ENCODE measurements at regions not wholly inside any gene's neighbourhood (a gene's known extent, or its start where the extent isn't known, plus 50 kb on each side); places are given as distances from the start of the nearest gene placed in this dataset.
"Not testable (repeated sequence)": the region's sequence is repeated elsewhere in the genome, so short reads cannot be mapped to it uniquely, and the experiment has no call there.

DNA sequence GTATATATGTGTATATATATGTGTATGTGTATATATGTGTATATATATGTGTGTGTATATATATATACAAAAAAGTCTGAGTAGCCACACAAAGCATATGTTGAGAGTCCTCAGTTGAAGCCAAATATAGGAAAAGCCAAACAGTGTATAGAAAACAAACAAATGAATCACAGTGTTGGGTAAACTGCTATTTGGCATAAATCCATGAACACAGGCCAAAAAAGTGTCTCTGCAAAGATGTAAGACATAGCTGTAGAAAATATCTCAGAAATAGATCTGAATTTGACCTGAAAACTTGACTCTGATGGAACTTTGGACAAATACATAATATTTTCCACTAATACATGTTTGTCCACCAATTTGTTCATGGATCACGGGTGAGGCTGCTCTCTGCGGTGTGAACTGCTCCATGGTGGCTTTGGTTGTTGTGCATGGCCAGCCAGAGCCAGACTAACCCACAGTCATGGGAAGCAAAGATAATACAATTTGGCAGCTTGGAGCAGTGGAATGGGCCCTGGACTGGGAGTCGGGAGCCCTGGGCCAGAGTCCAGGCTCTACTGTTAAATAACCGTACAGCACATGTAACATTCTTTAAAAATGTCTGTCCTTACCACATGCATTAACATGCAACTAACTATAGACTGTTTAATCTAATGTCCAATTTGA is 76.9 kb upstream of the EED start:
- no peak for DNase-seq (ENCODE audit: low read depth in 2 of 2)

DNA sequence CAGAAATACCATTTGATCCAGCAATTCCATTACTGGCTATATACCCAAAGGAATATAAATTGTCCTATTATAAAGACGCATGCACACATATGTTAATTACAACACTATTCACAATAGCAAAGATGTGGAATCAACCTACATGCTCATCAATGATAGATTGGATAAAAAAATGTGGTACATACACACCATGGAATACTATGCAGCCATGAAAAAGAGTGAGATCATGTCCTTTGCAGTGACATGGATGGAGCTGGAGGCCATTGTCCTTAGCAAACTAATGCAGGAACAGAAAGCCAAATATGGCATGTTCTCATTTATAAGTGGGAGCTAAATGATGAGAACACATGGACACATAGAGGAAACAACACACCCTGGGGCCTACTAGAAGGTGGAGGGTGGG is 78.3 kb upstream of the EED start:
- not testable (repeated sequence) for DNase-seq (ENCODE audit: low read depth in 2 of 2)

DNA sequence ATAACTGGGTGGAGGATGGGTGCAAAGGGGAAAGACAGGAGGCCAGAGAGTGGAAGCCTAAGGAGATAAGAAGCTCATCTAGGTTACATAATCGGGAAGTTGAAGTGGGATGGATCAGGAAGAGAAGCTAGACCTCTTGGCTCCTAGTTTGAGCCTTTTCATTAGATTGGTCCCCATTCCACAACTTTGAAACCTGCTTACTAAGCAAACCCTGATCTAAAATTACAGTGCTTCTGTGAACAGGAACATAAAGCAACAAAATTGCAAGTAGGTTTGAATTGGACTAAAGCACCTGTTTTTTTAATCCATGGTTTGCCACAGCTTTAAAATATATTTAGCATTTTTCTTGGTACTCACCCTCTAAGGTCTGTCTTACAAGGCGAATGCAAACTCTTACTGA is 80.4 kb upstream of the EED start:
- no peak for DNase-seq (ENCODE audit: low read depth in 2 of 2)

DNA sequence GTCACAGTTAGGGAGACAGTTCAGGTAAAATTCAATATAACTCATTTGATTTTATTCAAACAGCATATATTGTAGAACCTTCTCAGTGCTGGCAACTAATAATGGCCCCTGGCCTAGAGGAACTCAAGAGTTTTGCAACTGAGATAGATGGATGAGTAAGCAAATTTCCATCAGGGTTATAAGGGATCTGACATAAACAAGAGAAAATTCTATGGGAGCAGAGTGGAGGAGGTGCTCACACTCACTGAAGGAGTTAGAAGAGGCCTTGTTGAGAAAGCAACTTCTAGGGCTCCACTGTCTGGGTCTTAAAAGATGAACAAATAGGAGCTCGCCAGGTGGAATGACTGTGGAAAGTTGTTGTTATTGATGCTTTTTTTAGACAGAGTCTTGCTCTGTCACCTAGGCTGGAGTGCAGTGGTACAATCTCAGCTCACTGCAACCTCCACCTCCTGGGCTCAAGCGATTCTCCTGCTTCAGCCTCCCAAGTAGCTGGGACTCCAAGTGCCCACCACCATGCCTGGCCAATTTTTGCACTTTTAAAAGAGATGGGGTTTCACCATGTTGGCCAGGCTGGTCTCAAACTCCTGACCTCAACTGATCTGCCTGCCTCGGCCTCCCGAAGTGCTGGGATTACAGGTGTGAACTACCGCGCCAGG is 81.2 kb upstream of the EED start:
- not testable (repeated sequence) for DNase-seq (ENCODE audit: low read depth in 2 of 2)

DNA sequence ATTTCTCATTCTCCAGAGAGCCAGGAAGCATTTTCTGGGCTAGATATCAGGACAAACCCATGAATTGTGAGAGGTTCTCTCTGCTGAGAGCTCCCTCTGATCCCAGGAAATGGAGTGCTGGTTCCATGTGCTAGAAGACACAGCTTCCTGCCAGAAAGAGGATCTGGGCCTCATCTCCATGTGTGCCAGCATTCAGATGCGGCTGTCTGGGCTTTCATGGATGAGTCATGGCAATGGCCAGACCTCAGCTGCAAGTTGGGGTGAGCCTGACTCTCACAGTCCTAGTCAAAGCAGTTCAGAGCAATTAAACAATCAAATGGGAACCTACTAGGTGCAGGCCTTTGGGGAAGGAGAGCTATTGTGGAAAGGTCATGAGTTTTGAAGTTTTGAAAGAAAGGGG is 82.3 kb upstream of the EED start:
- DNase-seq (ENCODE audit: low read depth in 2 of 2), result no peak

DNA sequence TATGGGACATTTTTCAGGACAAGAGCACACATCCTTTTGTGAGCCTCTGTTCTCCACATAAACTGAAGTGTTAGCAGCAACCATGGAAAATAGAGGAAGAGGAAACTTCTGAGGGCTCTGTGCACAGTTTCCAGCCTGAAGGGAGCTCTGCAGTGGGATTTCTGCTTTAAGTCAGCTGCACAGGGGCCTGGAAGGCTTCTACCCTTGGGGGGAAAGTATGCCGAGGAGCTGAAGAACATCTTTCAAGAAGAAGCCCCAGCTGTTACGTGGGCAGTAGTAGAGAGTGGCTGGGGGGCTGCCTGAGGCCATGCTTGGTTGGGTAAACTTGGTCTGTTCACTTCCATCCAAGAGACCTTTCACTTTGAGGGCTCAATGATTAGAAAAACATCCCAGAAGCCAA is 82.7 kb upstream of the EED start:
- DNase-seq (ENCODE audit: low read depth in 2 of 2), result no peak

DNA sequence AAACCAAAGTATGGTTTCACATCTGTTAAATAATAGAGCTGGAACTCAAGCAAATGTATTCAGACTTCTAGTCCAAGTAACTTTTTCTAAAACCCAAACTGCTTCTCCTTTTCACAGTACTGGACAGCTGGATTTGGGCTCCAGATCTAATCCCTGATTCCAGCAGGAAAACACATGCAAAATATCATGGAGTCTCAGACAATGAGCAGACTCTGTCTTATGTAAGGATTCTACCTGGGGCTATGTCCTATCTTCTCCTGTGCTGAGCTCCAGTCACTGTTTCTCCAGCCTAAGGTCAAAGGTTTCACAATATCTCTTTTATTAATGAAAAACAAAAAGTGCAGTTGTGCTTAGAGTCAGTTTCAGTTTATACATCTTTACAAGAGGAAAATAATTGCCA is 83.2 kb upstream of the EED start:
- DNase-seq (ENCODE audit: low read depth in 2 of 2), result no peak

DNA sequence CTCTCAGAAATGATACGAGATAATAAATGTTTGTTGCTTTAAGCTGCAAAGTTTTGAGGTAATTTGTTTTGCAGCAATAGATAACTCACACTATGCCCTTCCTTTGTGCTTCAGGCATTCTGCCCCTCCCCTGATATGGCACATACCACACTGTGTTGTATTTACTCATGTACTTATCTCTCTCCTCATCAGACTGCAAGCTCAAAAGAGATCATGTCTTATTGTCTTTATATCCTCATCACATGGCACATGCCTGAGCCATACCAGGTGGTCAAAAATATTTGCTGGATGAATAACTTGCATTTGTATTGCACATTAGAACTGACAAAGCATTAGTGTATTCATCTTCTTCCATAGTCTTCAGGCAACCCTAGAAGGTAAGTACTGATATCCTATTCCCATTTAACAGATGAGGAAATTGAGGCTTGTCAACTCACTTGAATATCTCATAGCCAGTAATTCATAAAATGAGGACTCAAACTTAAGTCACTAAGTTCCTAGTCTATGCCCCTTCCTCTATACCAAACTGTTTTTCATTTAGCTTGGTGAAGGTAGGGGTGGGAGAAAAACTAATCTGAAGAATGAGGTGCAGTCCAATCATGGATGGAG is 83.9 kb upstream of the EED start:
- DNase-seq (ENCODE audit: low read depth in 2 of 2), result no peak

DNA sequence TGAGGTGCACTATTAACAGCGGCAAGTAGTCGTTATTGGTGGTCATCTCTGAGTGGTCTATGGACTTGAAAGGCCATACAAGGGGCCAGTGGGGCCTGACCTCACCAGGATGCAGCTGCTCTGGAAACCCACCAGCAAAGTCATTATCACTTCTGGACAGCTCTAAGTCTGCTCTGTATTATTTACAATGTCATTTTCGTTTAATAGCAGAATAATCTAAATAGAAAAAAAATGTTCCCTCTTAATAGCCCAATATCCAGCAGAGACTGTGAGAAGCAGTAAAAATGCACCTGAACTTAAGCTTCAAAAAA is 85.0 kb upstream of the EED start:
- no peak for DNase-seq (ENCODE audit: low read depth in 2 of 2)

DNA sequence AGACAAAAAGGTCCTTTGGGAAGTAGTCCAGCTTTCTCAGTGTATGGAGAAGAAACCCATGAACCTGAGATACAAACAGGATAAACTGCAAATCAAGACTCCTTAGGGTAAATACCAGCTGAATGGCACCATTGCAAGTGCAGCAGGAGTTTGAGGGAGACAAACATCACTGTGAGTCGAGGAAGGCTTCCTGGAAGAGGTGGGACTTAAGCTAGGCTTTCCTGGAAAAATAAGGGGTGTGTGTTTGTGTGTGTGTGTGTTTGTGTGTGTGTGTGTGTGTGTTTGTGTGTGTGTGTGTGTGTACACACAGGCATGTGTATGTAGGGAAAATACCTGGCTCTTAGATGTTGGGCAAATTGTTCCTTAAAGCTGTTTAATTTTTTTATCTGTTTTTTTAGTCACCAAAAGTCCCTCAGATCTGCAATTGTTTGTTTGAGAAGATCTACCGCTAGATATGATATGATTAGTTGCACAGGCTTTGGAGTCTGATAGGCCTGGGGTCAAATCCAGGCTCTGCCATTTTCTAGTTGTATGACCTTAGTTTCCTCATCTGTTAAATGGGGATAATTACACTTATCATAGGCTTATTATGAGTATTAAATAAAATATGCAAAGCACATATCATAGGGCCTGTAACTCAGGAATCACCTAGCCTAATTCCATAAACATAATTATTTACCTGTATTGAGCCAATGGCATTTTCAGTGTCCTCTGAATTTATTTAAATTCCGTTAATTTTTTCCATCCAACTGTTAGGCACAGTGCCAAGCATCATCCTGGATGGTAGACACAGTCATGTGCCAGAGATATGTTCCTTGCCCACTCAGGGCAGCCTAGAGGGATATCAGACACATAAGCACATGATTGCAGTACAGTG is 85.6 kb upstream of the EED start:
- no peak for DNase-seq (ENCODE audit: low read depth in 2 of 2)

DNA sequence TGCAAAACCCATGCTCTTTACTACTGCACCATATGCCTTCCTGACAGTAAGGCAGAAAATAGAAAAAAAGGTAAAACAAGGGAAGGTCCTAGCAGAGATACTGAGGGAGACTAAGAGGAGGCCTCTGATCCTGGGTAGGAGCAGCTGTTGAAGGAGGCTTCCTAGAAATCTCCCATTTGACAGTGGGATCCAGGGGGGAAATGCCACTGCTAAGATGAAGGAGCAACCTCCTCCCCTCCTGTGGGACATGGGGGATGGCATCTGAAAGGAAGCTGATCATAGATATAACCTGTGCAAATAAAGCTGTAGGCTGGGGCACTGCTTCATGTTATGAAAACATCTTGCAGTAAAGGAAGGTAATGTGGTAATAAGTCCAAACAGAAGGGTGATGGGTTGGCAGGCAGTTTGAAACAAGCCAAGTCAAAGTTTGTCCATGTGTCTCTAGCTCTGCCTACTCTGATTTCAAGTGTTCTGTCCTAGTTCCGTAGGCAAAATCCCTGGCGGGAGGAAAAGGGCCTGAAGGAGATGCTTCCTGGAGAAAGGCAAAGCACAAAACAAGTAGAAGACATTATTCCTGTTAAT is 86.7 kb upstream of the EED start:
- DNase-seq (ENCODE audit: low read depth in 2 of 2), result no peak

DNA sequence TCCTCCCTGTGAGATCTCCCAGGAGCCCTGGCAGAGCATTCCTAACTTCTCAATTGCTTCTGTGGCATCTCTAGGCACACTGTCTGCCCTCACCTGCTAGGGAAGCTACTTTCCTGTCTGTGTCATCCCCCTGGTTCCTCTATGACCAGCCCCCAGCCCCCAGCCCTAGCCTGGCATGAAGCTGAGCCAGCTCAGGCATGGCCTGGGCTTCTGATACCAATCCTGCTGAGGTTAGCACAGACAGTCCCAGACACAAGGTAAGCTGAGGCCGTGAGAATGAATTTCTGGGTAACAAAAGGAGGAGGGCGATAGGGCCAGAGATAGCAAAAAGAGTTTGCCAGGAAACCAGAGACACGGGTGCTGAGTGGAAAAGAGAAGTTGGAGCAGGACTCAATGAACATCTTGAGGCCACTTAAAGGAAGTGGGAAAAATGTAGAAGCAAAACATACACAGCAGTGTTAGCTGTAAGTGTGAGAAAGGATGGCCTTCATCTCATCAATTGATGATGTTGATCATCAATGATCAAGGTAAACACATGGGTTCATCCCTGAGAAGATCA is 87.6 kb upstream of the PICALM start:
- no peak for DNase-seq (ENCODE audit: low read depth in 2 of 2)

DNA sequence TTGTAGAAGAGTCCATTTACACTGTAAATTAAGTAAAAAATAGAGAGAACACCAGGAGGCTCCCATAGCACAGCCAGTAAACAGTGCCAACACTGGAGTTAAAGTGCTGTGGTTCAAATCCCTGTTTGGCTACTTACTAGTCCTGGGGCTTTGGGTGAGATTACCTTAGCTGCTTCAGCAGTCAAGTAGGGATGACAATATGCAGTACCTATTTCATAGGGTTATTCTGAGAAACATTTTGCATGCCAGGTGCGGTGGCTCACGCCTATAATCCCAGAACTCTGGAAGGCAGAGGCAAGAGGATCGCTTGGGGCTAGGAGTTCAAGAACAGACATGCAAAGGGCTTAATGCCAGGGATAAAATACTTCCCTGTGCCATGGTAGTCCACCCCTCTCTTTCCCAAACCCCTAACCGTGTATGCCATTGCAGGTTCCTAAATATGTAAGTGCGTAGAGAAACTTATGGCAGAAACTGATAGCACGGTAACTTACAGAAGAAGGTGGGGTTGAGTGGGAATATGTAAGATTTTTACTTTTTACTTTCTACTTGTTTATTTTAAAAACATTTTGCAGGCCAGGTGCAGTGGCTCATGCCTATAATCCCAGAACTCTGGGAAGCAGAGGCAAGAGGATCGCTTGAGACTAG is 86.4 kb upstream of the PICALM start:
- DNase-seq (ENCODE audit: low read depth in 2 of 2), result no peak

DNA sequence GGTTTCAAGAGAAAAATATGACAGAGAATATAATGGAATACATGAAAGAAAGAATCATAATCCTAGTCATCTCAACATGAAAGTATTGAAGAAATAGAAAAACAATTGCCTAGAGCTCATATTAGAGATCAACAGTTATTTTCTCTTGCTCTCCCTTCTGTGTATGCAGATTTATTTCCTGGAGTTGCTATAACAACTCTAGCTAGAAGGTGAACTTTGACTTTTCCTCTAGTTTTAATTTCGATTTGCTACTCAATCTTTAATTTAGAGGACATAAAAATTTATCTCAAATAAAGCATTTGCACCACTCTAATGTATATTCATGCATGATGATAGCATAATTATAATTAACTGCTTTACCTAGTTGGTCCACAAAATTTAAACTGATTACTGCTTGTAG is 84.6 kb upstream of the PICALM start:
- no peak for DNase-seq (ENCODE audit: low read depth in 2 of 2)

DNA sequence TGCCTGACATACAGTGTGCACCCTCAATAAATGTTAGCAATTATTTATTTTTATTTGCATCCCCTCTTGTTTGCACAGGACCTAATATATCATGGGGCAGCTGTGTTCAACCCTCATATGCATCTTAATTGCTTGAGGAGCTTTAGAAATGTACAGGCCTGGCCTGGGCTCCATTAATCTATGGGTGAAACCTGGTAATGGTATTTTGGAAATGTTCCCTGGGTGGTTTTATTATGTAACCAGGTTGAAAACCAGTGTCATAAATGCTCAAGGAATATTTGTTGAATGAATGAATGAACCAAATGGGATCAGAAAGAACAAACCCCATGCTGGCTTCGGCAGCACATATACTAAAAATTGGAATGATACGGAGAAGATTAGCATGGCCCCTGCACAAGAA is 84.0 kb upstream of the PICALM start:
- DNase-seq (ENCODE audit: low read depth in 2 of 2), result no peak

DNA sequence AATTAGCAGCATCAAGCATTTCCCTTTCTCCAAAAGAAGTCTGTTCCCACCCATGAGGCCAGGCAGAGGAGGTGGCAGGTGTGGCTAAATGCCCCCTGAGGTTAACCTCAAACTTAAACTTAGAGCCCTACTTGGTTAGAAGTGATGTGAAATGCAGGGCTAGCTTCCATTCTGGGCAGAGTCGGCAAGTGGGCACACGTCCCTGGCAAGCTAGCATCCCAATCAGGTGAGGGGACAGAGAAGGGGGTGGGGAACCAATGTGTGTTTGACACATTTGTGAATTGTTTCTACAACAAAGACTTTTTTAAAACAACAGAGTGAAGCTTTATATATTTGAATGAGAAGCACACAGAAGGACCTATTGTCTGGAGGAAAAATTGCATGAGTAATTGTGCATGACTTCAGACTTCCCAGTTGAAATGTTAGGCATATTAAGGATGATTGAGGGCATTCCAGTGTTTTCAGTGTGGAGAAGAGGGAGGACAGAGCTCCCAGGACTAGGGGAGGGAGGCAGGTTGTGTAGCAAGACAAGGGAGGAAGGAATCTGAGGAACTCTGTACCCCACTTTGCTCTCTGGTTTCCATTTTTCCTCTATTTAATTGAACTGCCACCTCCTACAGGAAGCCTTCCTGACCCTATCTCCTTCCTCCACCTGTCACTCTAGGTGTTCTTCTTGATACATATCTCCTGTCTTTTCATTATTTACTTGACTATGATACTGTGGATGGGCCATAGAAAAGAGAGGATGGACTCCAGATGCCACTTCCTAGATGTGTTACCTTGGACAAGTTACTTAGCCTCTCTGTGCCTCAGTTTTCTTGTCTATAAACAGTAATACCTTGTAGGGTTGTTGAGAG is 83.3 kb upstream of the PICALM start:
- DNase-seq (ENCODE audit: low read depth in 2 of 2), result no peak

DNA sequence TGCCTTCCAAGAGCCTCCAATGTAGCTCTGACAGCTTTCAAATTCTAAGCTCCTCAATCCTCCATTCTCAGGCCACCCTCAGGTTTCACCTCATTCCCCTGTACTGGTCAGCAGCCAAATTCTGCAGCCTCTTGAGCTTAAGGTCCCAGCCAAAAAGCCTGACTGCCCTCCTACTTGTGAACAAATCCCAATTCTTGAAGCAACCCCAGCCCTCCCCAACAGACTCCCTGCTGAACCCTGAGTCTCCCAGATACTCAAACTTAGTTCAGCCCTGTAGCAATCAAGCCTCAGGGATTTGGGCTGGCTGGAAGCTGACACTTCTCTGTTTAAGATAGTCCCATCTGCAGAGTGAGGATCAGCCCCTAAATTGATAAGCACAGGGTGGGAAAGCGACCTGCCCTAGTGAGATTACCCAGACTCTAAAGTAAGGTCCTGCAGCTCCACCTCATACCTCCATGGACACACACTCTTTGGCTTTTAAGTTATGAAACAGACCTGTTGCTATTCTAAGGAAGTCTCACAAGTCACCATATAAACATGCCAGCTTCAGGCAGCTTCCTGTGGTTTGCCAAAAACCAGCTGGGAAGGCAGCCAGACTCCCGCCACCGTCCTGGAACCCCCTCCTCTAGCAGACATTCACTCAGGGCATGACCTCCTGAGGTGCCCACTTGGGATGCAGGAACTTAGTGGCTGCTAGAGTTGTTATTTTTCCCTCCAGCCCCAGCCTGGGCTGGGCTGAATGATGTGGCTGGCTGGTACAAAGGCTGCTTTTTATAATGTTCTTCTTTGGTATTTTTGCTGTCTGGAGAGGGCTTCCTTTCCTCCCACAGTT is 82.5 kb upstream of the PICALM start:
- no peak for DNase-seq (ENCODE audit: low read depth in 2 of 2)

DNA sequence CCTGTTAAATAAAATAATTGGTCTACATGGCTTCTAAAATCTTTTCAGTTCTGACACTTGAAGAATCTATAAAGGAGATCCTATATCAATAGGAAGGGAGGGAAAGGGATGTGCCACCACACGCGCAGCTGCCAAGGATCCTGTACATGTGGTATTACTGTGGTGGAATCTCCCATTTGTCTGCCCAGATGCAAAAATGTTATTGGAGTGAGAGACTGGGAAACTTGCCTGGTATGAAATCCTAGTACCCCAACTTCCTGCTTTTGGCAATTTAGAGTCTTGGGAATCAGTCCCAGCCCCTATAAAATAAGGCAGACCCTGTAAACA is 81.9 kb upstream of the PICALM start:
- DNase-seq (ENCODE audit: low read depth in 2 of 2), result no peak

DNA sequence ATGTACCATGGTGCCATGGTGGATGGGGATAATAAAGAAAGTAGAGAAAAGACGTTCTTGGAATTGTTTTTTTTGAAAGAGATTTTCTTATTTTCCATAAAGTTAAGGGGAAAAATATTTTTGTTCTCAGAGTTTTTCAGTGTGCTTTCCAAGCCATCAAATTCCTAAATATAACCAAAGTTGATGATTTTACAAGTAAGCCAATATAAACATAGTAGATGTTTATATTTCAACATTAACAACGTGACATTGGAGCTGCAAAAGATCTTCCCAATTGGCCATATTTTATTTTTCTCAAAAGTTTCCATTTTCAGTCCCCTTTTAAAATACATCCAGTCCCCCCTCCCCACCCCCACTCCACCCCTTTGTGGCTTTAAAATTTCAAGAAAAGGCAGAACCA is 80.9 kb upstream of the PICALM start:
- no peak for DNase-seq (ENCODE audit: low read depth in 2 of 2)

DNA sequence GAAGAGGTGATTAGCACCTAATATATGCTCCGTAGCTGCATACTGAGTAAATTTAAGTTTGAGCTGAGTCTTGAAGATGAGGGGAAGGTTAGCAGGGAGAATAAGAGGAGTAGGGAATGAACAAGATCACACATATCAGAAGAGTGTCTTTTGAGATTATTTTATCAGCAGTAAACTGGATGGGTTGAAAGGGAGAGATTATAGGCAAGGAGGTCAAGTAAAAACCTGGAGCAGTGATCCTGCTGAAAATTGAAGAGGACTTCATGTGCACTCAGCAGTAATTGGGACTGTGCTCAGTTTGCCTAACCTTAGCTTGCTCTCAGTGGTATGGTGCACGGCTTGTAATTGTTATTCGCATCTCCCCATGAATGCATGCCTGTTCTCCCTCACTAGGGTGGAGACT is 79.5 kb upstream of the PICALM start:
- DNase-seq (ENCODE audit: low read depth in 2 of 2), result no peak

Data from activated CD8-positive, alpha-beta memory T cell treated with anti-CD3 and anti-CD28 coated beads for 4 hours (primary cell).